ENCODE measurements at regions not wholly inside any gene's neighbourhood (a gene's known extent, or its start where the extent isn't known, plus 50 kb on each side); places are given as distances from the start of the nearest gene placed in this dataset.

DNA sequence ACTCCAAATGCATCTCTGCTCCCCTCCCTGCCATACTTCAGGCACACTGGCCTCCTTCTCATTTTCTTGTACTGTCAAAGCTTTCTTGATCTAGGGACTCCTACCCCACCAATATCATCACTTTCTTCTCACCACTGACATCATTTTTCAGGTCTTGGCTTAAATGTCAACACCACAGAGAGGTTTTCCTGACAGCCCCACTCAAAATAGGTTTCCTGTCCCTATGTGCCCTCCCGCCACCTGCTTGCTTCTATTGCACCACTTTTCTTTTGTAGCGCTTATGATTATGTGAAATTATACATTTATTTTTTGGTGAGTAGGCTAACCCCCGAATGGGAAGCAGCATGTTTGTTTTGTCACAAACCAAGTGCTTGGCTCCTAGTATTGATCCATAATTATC, 164.6 kb downstream of the NDFIP2 start:
- Histone ChIP-seq H3F3A (ENCODE audit: control insufficient read depth, insufficient read depth) (no peaks in the 10 kb centered on the region), H3K36me3 (ENCODE audit: control insufficient read depth, low read length) (no peaks in the 10 kb centered on the region), H3K4me2 (ENCODE audit: low read length) (no peak overlapping the region), H3K27ac (ENCODE audit: low read depth, low read length) (no peak overlapping the region), H3K4me1 (ENCODE audit: control insufficient read depth, low read length) (no peaks in the 10 kb centered on the region), H3K9me3 (ENCODE audit: control insufficient read depth, insufficient read depth, low read length) (no peaks in the 10 kb centered on the region), H3K27me3 (ENCODE audit: control insufficient read depth, low read length) (no peaks in the 10 kb centered on the region), H3K4me3 (ENCODE audit: low read length) (no peak overlapping the region), H3K79me2 (ENCODE audit: control insufficient read depth, low read length) (no peaks in the 10 kb centered on the region), H3K9me2 (replicated peaks; ENCODE audit: control insufficient read depth, low read length) (no peaks in the 10 kb centered on the region), H4K20me1 (ENCODE audit: control insufficient read depth, insufficient read depth, low read depth, low read length) (no peaks in the 10 kb centered on the region)
- TF ChIP-seq EZH2phosphoT487 (IDR thresholded peaks at IDR 0.05; ENCODE audit: borderline replicate concordance, low read length) (no peak), CTCF (IDR thresholded peaks at IDR 0.05; ENCODE audit: low read depth, low read length, poor library complexity, severe bottlenecking) (no peak)

- H3K27ac ChIP-seq (ENCODE audit: low read depth, low read length), result no peak overlapping the region
- no peaks in the 10 kb centered on the region for H3K4me1 ChIP-seq (ENCODE audit: control insufficient read depth, low read length)
- H3K9me3 ChIP-seq (ENCODE audit: control insufficient read depth, insufficient read depth, low read length), result no peaks in the 10 kb centered on the region
- H3K27me3 ChIP-seq (ENCODE audit: control insufficient read depth, low read length), result 0 out of 2 replicates have a peak, but pooled peaks cover 2% of the 10 kb centered on the region
- TF ChIP-seq EZH2phosphoT487 (IDR thresholded peaks at IDR 0.05; ENCODE audit: borderline replicate concordance, low read length) (no peak), CTCF (IDR thresholded peaks at IDR 0.05; ENCODE audit: low read depth, low read length, poor library complexity, severe bottlenecking) (no peak)
- H3K79me2 ChIP-seq (ENCODE audit: control insufficient read depth, low read length), result no peaks in the 10 kb centered on the region
- H3K9me2 ChIP-seq (replicated peaks; ENCODE audit: control insufficient read depth, low read length), result no peaks in the 10 kb centered on the region
- no peaks in the 10 kb centered on the region for H3F3A ChIP-seq (ENCODE audit: control insufficient read depth, insufficient read depth)
- H4K20me1 ChIP-seq (ENCODE audit: control insufficient read depth, insufficient read depth, low read depth, low read length), result no peaks in the 10 kb centered on the region
- H3K4me2 ChIP-seq (ENCODE audit: low read length), result no peak overlapping the region
- no peak overlapping the region for H3K4me3 ChIP-seq (ENCODE audit: low read length)
- no peaks in the 10 kb centered on the region for H3K36me3 ChIP-seq (ENCODE audit: control insufficient read depth, low read length)
These were observed 161.6 kb downstream of the NDFIP2 start for GRCh38 chr13:79642596-79642995.

GRCh38 chr13:79637133-79637763, 156.3 kb downstream of the NDFIP2 start:
- H3K27me3 ChIP-seq (ENCODE audit: control insufficient read depth, low read length), result 0 out of 2 replicates have a peak, but pooled peaks cover 4% of the 10 kb centered on the region
- no peak overlapping the region for H3K27ac ChIP-seq (ENCODE audit: low read depth, low read length)
- no peak for TF ChIP-seq EZH2phosphoT487 (IDR thresholded peaks at IDR 0.05; ENCODE audit: borderline replicate concordance, low read length)
- no peak for TF ChIP-seq CTCF (IDR thresholded peaks at IDR 0.05; ENCODE audit: low read depth, low read length, poor library complexity, severe bottlenecking)
- H3K4me2 ChIP-seq (ENCODE audit: low read length), result no peak overlapping the region
- H3K4me3 ChIP-seq (ENCODE audit: low read length), result no peak overlapping the region
- no peaks in the 10 kb centered on the region for H3K9me2 ChIP-seq (replicated peaks; ENCODE audit: control insufficient read depth, low read length)
- H3K9me3 ChIP-seq (ENCODE audit: control insufficient read depth, insufficient read depth, low read length), result no peaks in the 10 kb centered on the region
- H3K4me1 ChIP-seq (ENCODE audit: control insufficient read depth, low read length), result no peaks in the 10 kb centered on the region
- H3K79me2 ChIP-seq (ENCODE audit: control insufficient read depth, low read length), result no peaks in the 10 kb centered on the region
- H3K36me3 ChIP-seq (ENCODE audit: control insufficient read depth, low read length), result no peaks in the 10 kb centered on the region
- no peaks in the 10 kb centered on the region for H3F3A ChIP-seq (ENCODE audit: control insufficient read depth, insufficient read depth)
- no peaks in the 10 kb centered on the region for H4K20me1 ChIP-seq (ENCODE audit: control insufficient read depth, insufficient read depth, low read depth, low read length)

Data from DOHH2 (cell line).